PC-9 (cell line): ENCODE measurements at regions not wholly inside any gene's neighbourhood (a gene's known extent, or its start where the extent isn't known, plus 50 kb on each side); places are given as distances from the start of the nearest gene placed in this dataset.

ENCODE experiments used
- BruUV-seq: library from RNA; stranded (reverse); fragments of 400-500 nt; replicated peaks from 2 replicates; lab custom pipeline; 2021; lab: Mats Ljungman, UMichigan
- CTCF ChIA-PET: fragments of 300-600 bp; sonication (Branson Sonifier 250); formaldehyde crosslinking; loops from one replicate; lab custom pipeline; 2022; ENCODE audit warnings: antibody characterized with exemption; lab: Charles Lee
- POLR2A ChIA-PET: fragments of 300-600 bp; sonication (Branson Sonifier 250); formaldehyde crosslinking; loops from one replicate; lab custom pipeline; 2022; ENCODE audit warnings: antibody characterized with exemption; ENCODE audit not compliant: unreplicated experiment; lab: Charles Lee
- DNase-seq, 2 experiments: peaks; one replicate each; pipeline versions ENCODE4 v3.0.0 to v3.0.0-alpha.2; 2015 to 2022; ENCODE audit warnings: mixed read lengths in 1 of 2
- H2AFZ ChIP-seq: fragments of 200-600 bp; sonication (generic); 2 replicates; pipeline ENCODE4 v1.8.1; 2017; ENCODE audit warnings: antibody characterized with exemption
- H3F3A ChIP-seq: fragments of 200-600 bp; sonication (generic); 2 replicates; pipeline ENCODE4 v1.8.1; 2017; ENCODE audit warnings: antibody characterized with exemption, mild to moderate bottlenecking, low read depth; ENCODE audit not compliant: insufficient read depth
- H3K27ac ChIP-seq: fragments of 200-600 bp; sonication (generic); 2 replicates; pipeline ENCODE4 v1.6.1; 2016; ENCODE audit warnings: mixed run types
- H3K27me3 ChIP-seq: fragments of 200-600 bp; sonication (generic); 2 replicates; pipeline ENCODE4 v1.6.1; 2016; ENCODE audit warnings: low read depth, mixed run types; ENCODE audit not compliant: insufficient read depth
- H3K36me3 ChIP-seq: fragments of 200-600 bp; sonication (generic); 2 replicates; pipeline ENCODE4 v1.6.1; 2016; ENCODE audit warnings: low read depth, mixed run types
- H3K4me1 ChIP-seq: fragments of 200-600 bp; sonication (generic); replicated peaks from 2 replicates; pipeline ENCODE4 v1.6.1; 2016; ENCODE audit warnings: mixed run types; ENCODE audit not compliant: insufficient read depth
- H3K4me2 ChIP-seq: fragments of 200-600 bp; sonication (generic); 2 replicates; pipeline ENCODE4 v1.6.1; 2017; ENCODE audit warnings: mixed run types
- H3K4me3 ChIP-seq: fragments of 200-600 bp; sonication (generic); 2 replicates; pipeline ENCODE4 v1.6.1; 2016; ENCODE audit warnings: mixed run types
- H3K79me2 ChIP-seq: fragments of 200-600 bp; sonication (generic); 2 replicates; pipeline ENCODE4 v1.6.1; 2017; ENCODE audit warnings: low read depth, mixed run types
- H3K9me2 ChIP-seq: fragments of 200-600 bp; sonication (generic); 2 replicates; pipeline ENCODE4 v1.8.1; 2017; ENCODE audit warnings: mild to moderate bottlenecking; ENCODE audit not compliant: insufficient read depth
- H3K9me3 ChIP-seq: fragments of 200-600 bp; sonication (generic); 2 replicates; pipeline ENCODE4 v1.8.1; 2016; ENCODE audit warnings: low read depth; ENCODE audit not compliant: insufficient read depth
- H4K20me1 ChIP-seq: fragments of 200-600 bp; sonication (generic); 2 replicates; pipeline ENCODE4 v1.8.1; 2017; ENCODE audit not compliant: insufficient read depth
- EZH2 ChIP-seq: fragments of 200-600 bp; sonication (generic); IDR thresholded peaks from 2 replicates; pipeline ENCODE4 v1.8.0; 2017; ENCODE audit warnings: antibody characterized with exemption, low read depth
- intact Hi-C: fragments of 100-400 bp; cut with micrococcal nuclease; formaldehyde crosslinking; loops from one replicate; pipeline ENCODE4 v1.10.0; 2022; ENCODE audit not compliant: unreplicated experiment
- TF ChIP-seq, protein P1 (sequence below): fragments of 200-600 bp; sonication (generic); conservative IDR thresholded peaks from 2 replicates; pipeline ENCODE4 v1.6.1; 2017; ENCODE audit warnings: mixed run types, antibody characterized with exemption, mild to moderate bottlenecking, moderate library complexity

DNA sequence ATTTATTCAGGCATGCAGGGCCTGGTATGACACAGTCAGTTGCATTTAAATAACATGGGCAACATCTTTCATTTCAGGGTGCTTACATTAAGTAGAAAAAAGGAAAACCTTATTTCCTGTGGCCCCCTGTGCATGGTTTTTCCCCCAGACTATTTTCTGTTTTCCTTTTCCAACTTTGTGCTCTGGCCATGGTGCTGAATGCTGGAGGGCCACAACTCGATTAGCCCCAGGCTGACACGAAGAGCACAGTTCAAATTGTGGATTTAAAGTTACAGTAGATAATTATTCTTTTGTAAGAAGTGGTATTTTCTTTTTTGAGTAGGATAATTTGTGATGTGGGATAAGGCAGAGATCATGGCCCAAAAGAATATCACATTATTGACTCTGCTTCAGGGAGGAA, 332.0 kb downstream of the HAO1 start:
- no peaks in the 10 kb centered on the region for H3K79me2 ChIP-seq
- BruUV-seq, result no TSS peak
- H3K9me3 ChIP-seq, result 0 out of 2 replicates have a peak, but pooled peaks cover 5% of the 10 kb centered on the region
- ChIA-PET CTCF (no interaction called here), POLR2A (no interaction called here)
- no peaks in the 10 kb centered on the region for H3K27me3 ChIP-seq
- intact Hi-C loops, result no loop called here
- no peaks in the 10 kb centered on the region for H3K9me2 ChIP-seq
- H2AFZ ChIP-seq, result no peak overlapping the region
- H3K4me3 ChIP-seq, result no peak overlapping the region
- no peaks in the 10 kb centered on the region for H4K20me1 ChIP-seq
- no peaks in the 10 kb centered on the region for H3K4me1 ChIP-seq
- no peak for DNase-seq
- no peak overlapping the region for H3K4me2 ChIP-seq
- H3K36me3 ChIP-seq, result no peaks in the 10 kb centered on the region
- no peak overlapping the region for H3K27ac ChIP-seq
- no peaks in the 10 kb centered on the region for H3F3A ChIP-seq
- TF ChIP-seq, protein P1, sequence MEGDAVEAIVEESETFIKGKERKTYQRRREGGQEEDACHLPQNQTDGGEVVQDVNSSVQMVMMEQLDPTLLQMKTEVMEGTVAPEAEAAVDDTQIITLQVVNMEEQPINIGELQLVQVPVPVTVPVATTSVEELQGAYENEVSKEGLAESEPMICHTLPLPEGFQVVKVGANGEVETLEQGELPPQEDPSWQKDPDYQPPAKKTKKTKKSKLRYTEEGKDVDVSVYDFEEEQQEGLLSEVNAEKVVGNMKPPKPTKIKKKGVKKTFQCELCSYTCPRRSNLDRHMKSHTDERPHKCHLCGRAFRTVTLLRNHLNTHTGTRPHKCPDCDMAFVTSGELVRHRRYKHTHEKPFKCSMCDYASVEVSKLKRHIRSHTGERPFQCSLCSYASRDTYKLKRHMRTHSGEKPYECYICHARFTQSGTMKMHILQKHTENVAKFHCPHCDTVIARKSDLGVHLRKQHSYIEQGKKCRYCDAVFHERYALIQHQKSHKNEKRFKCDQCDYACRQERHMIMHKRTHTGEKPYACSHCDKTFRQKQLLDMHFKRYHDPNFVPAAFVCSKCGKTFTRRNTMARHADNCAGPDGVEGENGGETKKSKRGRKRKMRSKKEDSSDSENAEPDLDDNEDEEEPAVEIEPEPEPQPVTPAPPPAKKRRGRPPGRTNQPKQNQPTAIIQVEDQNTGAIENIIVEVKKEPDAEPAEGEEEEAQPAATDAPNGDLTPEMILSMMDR, result no peak
- TF ChIP-seq EZH2, result no peak

DNA sequence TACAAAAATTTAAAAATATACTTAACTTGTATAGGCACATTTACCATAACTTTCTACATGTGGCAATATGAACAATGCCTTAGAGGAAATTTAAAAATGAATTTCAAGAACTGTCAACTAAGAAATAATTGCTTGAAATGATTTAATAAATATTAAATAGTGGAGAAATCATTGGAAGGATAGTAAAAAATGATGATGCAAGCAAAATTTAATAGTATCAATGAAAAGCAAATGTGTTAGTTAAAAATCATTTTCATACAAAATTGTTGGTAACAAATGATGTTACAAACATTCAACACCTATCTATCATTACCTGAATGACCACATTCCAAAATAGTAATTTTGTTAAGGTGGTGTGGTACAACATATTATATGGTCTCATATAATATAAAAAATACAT, 331.0 kb downstream of the HAO1 start:
- 0 out of 2 replicates have a peak, but pooled peaks cover under 1% of the 10 kb centered on the region for H3K9me3 ChIP-seq
- BruUV-seq, result no TSS peak
- no peak for DNase-seq
- intact Hi-C loops, result no loop called here
- TF ChIP-seq EZH2, result no peak
- no peaks in the 10 kb centered on the region for H3K4me1 ChIP-seq
- no peaks in the 10 kb centered on the region for H3K79me2 ChIP-seq
- H3K36me3 ChIP-seq, result no peaks in the 10 kb centered on the region
- no peak overlapping the region for H3K27ac ChIP-seq
- H3K4me2 ChIP-seq, result no peak overlapping the region
- H4K20me1 ChIP-seq, result no peaks in the 10 kb centered on the region
- no peaks in the 10 kb centered on the region for H3F3A ChIP-seq
- no peak overlapping the region for H3K4me3 ChIP-seq
- H3K27me3 ChIP-seq, result no peaks in the 10 kb centered on the region
- H3K9me2 ChIP-seq, result no peaks in the 10 kb centered on the region
- no peak overlapping the region for H2AFZ ChIP-seq
- CTCF ChIA-PET, result no interaction called here
- POLR2A ChIA-PET, result no interaction called here

DNA sequence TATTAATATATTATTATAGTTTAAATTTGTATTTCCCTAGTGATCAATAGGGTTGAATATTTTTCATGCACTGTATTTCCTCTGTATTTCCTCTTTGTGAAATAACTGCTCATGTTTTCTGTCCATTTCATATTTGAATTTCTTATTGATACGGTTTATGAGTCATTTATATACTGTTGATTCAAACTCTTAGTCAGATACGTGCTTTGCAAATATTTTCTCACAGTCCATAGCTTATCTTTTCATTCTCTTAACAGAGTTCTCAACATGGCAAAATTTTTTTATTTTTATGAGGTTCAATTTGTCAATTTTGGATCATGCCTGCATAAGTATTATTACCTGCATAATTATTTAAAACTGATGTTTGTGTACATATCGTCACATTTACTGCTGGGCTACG, 329.6 kb downstream of the HAO1 start:
- Histone ChIP-seq H3K4me2 (no peak overlapping the region), H4K20me1 (no peaks in the 10 kb centered on the region), H3K9me3 (no peaks in the 10 kb centered on the region), H3K27me3 (no peaks in the 10 kb centered on the region), H3K4me1 (no peaks in the 10 kb centered on the region), H2AFZ (no peak overlapping the region), H3K79me2 (no peaks in the 10 kb centered on the region), H3K27ac (no peak overlapping the region), H3F3A (no peaks in the 10 kb centered on the region), H3K4me3 (no peak overlapping the region), H3K9me2 (no peaks in the 10 kb centered on the region), H3K36me3 (no peaks in the 10 kb centered on the region)
- ChIA-PET POLR2A (no interaction called here), CTCF (no interaction called here)
- TF ChIP-seq, protein P1, result no peak
- no peak for TF ChIP-seq EZH2
- intact Hi-C loops, result no loop called here
- BruUV-seq, result no TSS peak
- DNase-seq, result no peak

DNA sequence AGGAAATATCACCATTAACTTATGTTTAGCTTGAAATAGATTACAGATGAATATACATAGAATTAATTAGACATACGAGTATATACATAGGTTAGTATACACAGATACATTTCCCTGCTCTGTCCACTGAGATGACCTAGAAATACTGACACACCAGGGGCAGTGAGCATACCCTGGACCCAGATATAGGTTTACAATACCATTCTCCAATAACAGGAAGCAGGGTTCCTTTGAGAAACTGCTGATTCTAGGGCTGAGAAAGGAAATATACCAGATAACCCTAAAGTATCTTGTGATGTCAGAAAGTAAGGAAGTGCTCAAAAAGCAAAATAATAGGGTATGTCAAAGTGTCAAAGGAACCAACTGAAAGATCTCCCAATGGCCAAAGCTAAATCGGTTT, 322.5 kb downstream of the HAO1 start:
- Histone ChIP-seq H3K79me2 (no peaks in the 10 kb centered on the region), H3K9me3 (no peaks in the 10 kb centered on the region), H3K36me3 (no peaks in the 10 kb centered on the region), H3K27me3 (no peaks in the 10 kb centered on the region), H3K4me3 (no peak overlapping the region), H3F3A (no peaks in the 10 kb centered on the region), H3K4me2 (no peak overlapping the region), H3K4me1 (no peaks in the 10 kb centered on the region), H2AFZ (no peak overlapping the region), H4K20me1 (no peaks in the 10 kb centered on the region), H3K27ac (no peak overlapping the region), H3K9me2 (no peaks in the 10 kb centered on the region)
- ChIA-PET CTCF (no interaction called here), POLR2A (no interaction called here)
- DNase-seq, result no peak
- BruUV-seq, result no TSS peak
- TF ChIP-seq, protein P1, result no peak
- no peak for TF ChIP-seq EZH2
- intact Hi-C loops, result no loop called here
